ENCODE measurements at regions not wholly inside any gene's neighbourhood (a gene's known extent, or its start where the extent isn't known, plus 50 kb on each side); places are given as distances from the start of the nearest gene placed in this dataset.
"Not testable (repeated sequence)": the region's sequence is repeated elsewhere in the genome, so short reads cannot be mapped to it uniquely, and the experiment has no call there.

GRCh38 chr5:18605186-18605585, 970.9 kb downstream of the TAF11L14 start:
- no peak overlapping the region for H3K4me3 ChIP-seq (ENCODE audit: low read length)
- H3K4me2 ChIP-seq (ENCODE audit: low read length) = no peak overlapping the region
- no peaks in the 10 kb centered on the region for H3K9me3 ChIP-seq (ENCODE audit: control insufficient read depth, insufficient read depth, low read length)

DNA sequence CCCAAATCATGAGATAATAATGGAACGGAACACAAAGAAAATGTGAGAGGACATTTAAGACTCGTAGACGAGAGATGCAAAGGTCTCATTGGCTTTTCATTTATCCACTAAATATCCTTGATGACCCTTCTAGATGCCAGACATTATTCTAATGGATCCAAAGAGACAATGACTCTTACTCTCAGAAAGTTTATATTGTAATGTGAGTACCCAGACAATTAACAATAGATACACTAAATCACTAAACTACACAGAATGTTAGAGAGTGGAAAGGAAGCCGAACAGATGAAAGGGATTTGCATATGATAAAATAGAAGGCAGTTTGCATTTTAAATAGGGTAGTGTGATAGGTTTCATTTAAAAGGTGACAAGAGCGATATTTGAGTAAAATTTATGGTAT, 973.3 kb downstream of the TAF11L14 start:
- H3K9me2 ChIP-seq (replicated peaks; ENCODE audit: control insufficient read depth, low read length) = no peaks in the 10 kb centered on the region
- no peak overlapping the region for H3K4me3 ChIP-seq (ENCODE audit: low read length)
- no peak overlapping the region for H3K4me2 ChIP-seq (ENCODE audit: low read length)
- no peak overlapping the region for H3K27ac ChIP-seq (ENCODE audit: low read depth, low read length)
- H3K27me3 ChIP-seq (ENCODE audit: control insufficient read depth, low read length) = no peaks in the 10 kb centered on the region
- no peaks in the 10 kb centered on the region for H3K4me1 ChIP-seq (ENCODE audit: control insufficient read depth, low read length)
- no peaks in the 10 kb centered on the region for H3K36me3 ChIP-seq (ENCODE audit: control insufficient read depth, low read length)
- H4K20me1 ChIP-seq (ENCODE audit: control insufficient read depth, insufficient read depth, low read depth, low read length) = no peaks in the 10 kb centered on the region
- H3K9me3 ChIP-seq (ENCODE audit: control insufficient read depth, insufficient read depth, low read length) = no peaks in the 10 kb centered on the region
- H3K79me2 ChIP-seq (ENCODE audit: control insufficient read depth, low read length) = no peaks in the 10 kb centered on the region
- TF ChIP-seq EZH2phosphoT487 (IDR thresholded peaks at IDR 0.05; ENCODE audit: borderline replicate concordance, low read length) = no peak
- TF ChIP-seq CTCF (IDR thresholded peaks at IDR 0.05; ENCODE audit: low read depth, low read length, poor library complexity, severe bottlenecking) = no peak
- H3F3A ChIP-seq (ENCODE audit: control insufficient read depth, insufficient read depth) = no peaks in the 10 kb centered on the region

More at GRCh38 chr5:18605186-18605585, 970.9 kb downstream of the TAF11L14 start:
- Histone ChIP-seq H3K36me3 (ENCODE audit: control insufficient read depth, low read length) (no peaks in the 10 kb centered on the region), H3K27me3 (ENCODE audit: control insufficient read depth, low read length) (no peaks in the 10 kb centered on the region), H3K79me2 (ENCODE audit: control insufficient read depth, low read length) (no peaks in the 10 kb centered on the region), H3K27ac (ENCODE audit: low read depth, low read length) (no peak overlapping the region), H3K9me2 (replicated peaks; ENCODE audit: control insufficient read depth, low read length) (no peaks in the 10 kb centered on the region), H3K4me1 (ENCODE audit: control insufficient read depth, low read length) (no peaks in the 10 kb centered on the region), H3F3A (ENCODE audit: control insufficient read depth, insufficient read depth) (no peaks in the 10 kb centered on the region), H4K20me1 (ENCODE audit: control insufficient read depth, insufficient read depth, low read depth, low read length) (no peaks in the 10 kb centered on the region)
- TF ChIP-seq EZH2phosphoT487 (IDR thresholded peaks at IDR 0.05; ENCODE audit: borderline replicate concordance, low read length) (no peak), CTCF (IDR thresholded peaks at IDR 0.05; ENCODE audit: low read depth, low read length, poor library complexity, severe bottlenecking) (no peak)

DNA sequence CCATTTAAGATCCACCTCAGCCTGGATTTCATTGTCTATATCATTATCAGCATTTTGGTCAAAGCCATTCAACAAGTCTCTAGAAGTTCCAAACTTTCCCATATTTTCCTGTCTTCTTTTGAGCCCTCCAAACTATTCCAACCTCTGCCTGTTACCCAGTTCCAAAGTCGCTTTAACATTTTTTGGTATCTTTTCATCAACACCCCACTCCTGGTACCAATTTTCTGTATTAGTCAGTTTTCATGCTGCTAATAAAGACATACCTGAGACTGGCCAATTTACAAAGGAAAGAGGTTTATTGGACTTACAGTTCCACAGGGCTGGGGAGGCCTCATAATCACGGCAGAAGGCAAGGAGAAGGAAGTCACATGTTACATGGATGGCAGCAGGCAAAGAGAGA, 982.9 kb downstream of the TAF11L14 start:
- not testable (repeated sequence) for H3K27ac ChIP-seq (ENCODE audit: low read depth, low read length); H4K20me1 ChIP-seq (ENCODE audit: control insufficient read depth, insufficient read depth, low read depth, low read length); H3K36me3 ChIP-seq (ENCODE audit: control insufficient read depth, low read length); H3K4me3 ChIP-seq (ENCODE audit: low read length); H3K9me3 ChIP-seq (ENCODE audit: control insufficient read depth, insufficient read depth, low read length); H3K27me3 ChIP-seq (ENCODE audit: control insufficient read depth, low read length); H3K9me2 ChIP-seq (replicated peaks; ENCODE audit: control insufficient read depth, low read length); H3K4me2 ChIP-seq (ENCODE audit: low read length); H3F3A ChIP-seq (ENCODE audit: control insufficient read depth, insufficient read depth); H3K4me1 ChIP-seq (ENCODE audit: control insufficient read depth, low read length); H3K79me2 ChIP-seq (ENCODE audit: control insufficient read depth, low read length)

GRCh38 chr5:18630458-18631045, 996.3 kb downstream of the TAF11L14 start:
- Histone ChIP-seq H3K4me2 (ENCODE audit: low read length) (no peak overlapping the region), H3K36me3 (ENCODE audit: control insufficient read depth, low read length) (no peaks in the 10 kb centered on the region), H3K9me3 (ENCODE audit: control insufficient read depth, insufficient read depth, low read length) (no peaks in the 10 kb centered on the region), H3K4me3 (ENCODE audit: low read length) (no peak overlapping the region), H3K4me1 (ENCODE audit: control insufficient read depth, low read length) (no peaks in the 10 kb centered on the region), H3K9me2 (replicated peaks; ENCODE audit: control insufficient read depth, low read length) (no peaks in the 10 kb centered on the region), H4K20me1 (ENCODE audit: control insufficient read depth, insufficient read depth, low read depth, low read length) (no peaks in the 10 kb centered on the region), H3K27me3 (ENCODE audit: control insufficient read depth, low read length) (no peaks in the 10 kb centered on the region), H3K79me2 (ENCODE audit: control insufficient read depth, low read length) (no peaks in the 10 kb centered on the region), H3F3A (ENCODE audit: control insufficient read depth, insufficient read depth) (no peaks in the 10 kb centered on the region), H3K27ac (ENCODE audit: low read depth, low read length) (no peak overlapping the region)
- no peak for TF ChIP-seq EZH2phosphoT487 (IDR thresholded peaks at IDR 0.05; ENCODE audit: borderline replicate concordance, low read length)
- TF ChIP-seq CTCF (IDR thresholded peaks at IDR 0.05; ENCODE audit: low read depth, low read length, poor library complexity, severe bottlenecking) = no peak
